Endodermal cell (in vitro differentiated cells): ENCODE measurements at regions not wholly inside any gene's neighbourhood (a gene's known extent, or its start where the extent isn't known, plus 50 kb on each side); places are given as distances from the start of the nearest gene placed in this dataset.

ENCODE experiments used
- DNase-seq: peaks from one replicate; pipeline ENCODE4 v3.0.0-alpha.2; 2017
- H3K27ac ChIP-seq: 2 replicates; pipeline ENCODE4 v1.5.1; 2013; ENCODE audit warnings: mild to moderate bottlenecking, low read depth, low read length, moderate library complexity
- H3K27me3 ChIP-seq: 2 replicates; pipeline ENCODE4 v1.6.1; 2013; ENCODE audit warnings: mild to moderate bottlenecking, low read length, moderate library complexity; ENCODE audit not compliant: insufficient read depth, control insufficient read depth, poor library complexity, severe bottlenecking
- H3K36me3 ChIP-seq: 2 replicates; pipeline ENCODE4 v1.7.0; 2013; ENCODE audit warnings: mild to moderate bottlenecking, low read length, moderate library complexity; ENCODE audit not compliant: control insufficient read depth, insufficient read depth
- H3K4me1 ChIP-seq: one replicate; pipeline ENCODE4 v1.7.0; 2013; ENCODE audit warnings: low read length; ENCODE audit not compliant: control insufficient read depth, insufficient read depth
- H3K4me3 ChIP-seq: 2 replicates; pipeline ENCODE4 v1.5.1; 2013; ENCODE audit warnings: mild to moderate bottlenecking, low read length, moderate library complexity
- H3K9ac ChIP-seq: 2 replicates; pipeline ENCODE4 v1.6.1; 2013; ENCODE audit warnings: mild to moderate bottlenecking, low read length, moderate library complexity; ENCODE audit not compliant: poor library complexity, severe bottlenecking; ENCODE audit errors: extremely low read depth
- H3K9me3 ChIP-seq: 2 replicates; pipeline ENCODE4 v1.6.1; 2013; ENCODE audit warnings: mild to moderate bottlenecking, low read length, moderate library complexity; ENCODE audit not compliant: control insufficient read depth
- H3K27ac Mint-ChIP-seq: 2 replicates; pipeline ENCODE4 v1.8.0; 2020; ENCODE audit warnings: mixed read lengths
- H3K27me3 Mint-ChIP-seq: 2 replicates; pipeline ENCODE4 v1.8.0; 2021; ENCODE audit warnings: mild to moderate bottlenecking, mixed read lengths; ENCODE audit not compliant: insufficient read depth
- H3K36me3 Mint-ChIP-seq: 2 replicates; pipeline ENCODE4 v1.8.0; 2020; ENCODE audit warnings: low read depth, mixed read lengths
- H3K4me1 Mint-ChIP-seq: 2 replicates; pipeline ENCODE4 v1.8.0; 2020; ENCODE audit warnings: mixed read lengths
- H3K4me3 Mint-ChIP-seq: 2 replicates; pipeline ENCODE4 v1.8.0; 2020; ENCODE audit warnings: mild to moderate bottlenecking, moderate library complexity, mixed read lengths
- H3K9me3 Mint-ChIP-seq: 2 replicates; pipeline ENCODE4 v1.8.0; 2020; ENCODE audit warnings: mild to moderate bottlenecking, mixed read lengths
- CTCF ChIP-seq: fragments of 200-600 bp; sonication (generic); conservative IDR thresholded peaks from 2 replicates; pipeline ENCODE4 v1.5.0; 2021; ENCODE audit warnings: antibody characterized with exemption, mild to moderate bottlenecking
- WGBS, 2 experiments: methylation state at CpG; one replicate each; pipeline versions ENCODE4 v1.1.5 to v1.1.7; 2013; ENCODE audit warnings: missing lambda C conversion rate in 2 of 2, mixed read lengths in 1 of 2; ENCODE audit not compliant: insufficient coverage in 1 of 2, insufficient read length in 1 of 2; 5-methylcytosine and 5-hydroxymethylcytosine counted together

- Histone ChIP-seq H3K4me1 (no peaks in the 10 kb centered on the region), H3K9me3 (peaks cover 4% of the 10 kb centered on the region), H3K9ac (no peak overlapping the region), H3K36me3 (no peaks in the 10 kb centered on the region), H3K27me3 (no peaks in the 10 kb centered on the region), H3K27ac (no peak overlapping the region), H3K4me3 (no peak overlapping the region)
- no peak overlapping the region for H3K4me3 Mint-ChIP-seq
- no peaks in the 10 kb centered on the region for H3K36me3 Mint-ChIP-seq
- H3K27ac Mint-ChIP-seq: no peak overlapping the region
- no peak for DNase-seq
- H3K4me1 Mint-ChIP-seq: no peaks in the 10 kb centered on the region
- no peaks in the 10 kb centered on the region for H3K9me3 Mint-ChIP-seq
- no peak for TF ChIP-seq CTCF
- WGBS, 2 experiments: 95 to 100% methylated on average over 1 to 2 of the region's 2 CpGs
- H3K27me3 Mint-ChIP-seq: no peaks in the 10 kb centered on the region
These were observed 617.2 kb downstream of the NR2F1-AS1 start for GRCh38 chr5:92963800-92964199.

DNA sequence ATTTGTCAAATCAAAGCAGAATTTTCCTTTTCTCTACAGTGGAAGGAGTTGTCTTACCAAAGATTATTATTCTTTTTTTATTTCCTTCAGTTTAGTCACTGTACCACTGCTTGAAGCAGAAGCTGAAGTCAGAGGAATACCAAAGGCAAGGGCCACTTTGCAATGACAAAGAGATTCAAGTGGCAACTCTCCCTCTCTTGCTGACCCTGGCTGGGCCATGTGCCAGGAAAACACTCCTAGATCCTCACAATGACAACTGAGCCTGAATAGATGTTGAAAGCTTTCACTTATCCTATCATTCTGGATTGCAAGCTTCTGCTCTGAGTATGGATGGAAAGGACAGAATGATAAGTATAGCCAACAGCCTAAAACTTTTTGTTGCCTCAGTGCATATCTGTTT, 618.3 kb downstream of the NR2F1-AS1 start:
- no peak for TF ChIP-seq CTCF
- no peaks in the 10 kb centered on the region for H3K9me3 Mint-ChIP-seq
- no peak for DNase-seq
- H3K27ac ChIP-seq: no peak overlapping the region
- H3K4me1 Mint-ChIP-seq: no peaks in the 10 kb centered on the region
- H3K4me3 Mint-ChIP-seq: no peak overlapping the region
- no peak overlapping the region for H3K27ac Mint-ChIP-seq
- no peaks in the 10 kb centered on the region for H3K36me3 ChIP-seq
- no peaks in the 10 kb centered on the region for H3K4me1 ChIP-seq
- no peak overlapping the region for H3K4me3 ChIP-seq
- H3K36me3 Mint-ChIP-seq: no peaks in the 10 kb centered on the region
- peaks cover 4% of the 10 kb centered on the region for H3K9me3 ChIP-seq
- no peaks in the 10 kb centered on the region for H3K27me3 ChIP-seq
- H3K9ac ChIP-seq: no peak overlapping the region
- H3K27me3 Mint-ChIP-seq: no peaks in the 10 kb centered on the region

- Histone ChIP-seq H3K27ac (no peak overlapping the region), H3K36me3 (no peaks in the 10 kb centered on the region), H3K9me3 (peaks cover 14% of the 10 kb centered on the region), H3K4me3 (no peak overlapping the region), H3K4me1 (no peaks in the 10 kb centered on the region), H3K27me3 (no peaks in the 10 kb centered on the region), H3K9ac (no peak overlapping the region)
- Mint-ChIP-seq H3K36me3 (no peaks in the 10 kb centered on the region), H3K9me3 (peaks cover 7% of the 10 kb centered on the region), H3K4me3 (no peak overlapping the region), H3K27me3 (no peaks in the 10 kb centered on the region), H3K27ac (no peak overlapping the region), H3K4me1 (no peaks in the 10 kb centered on the region)
- WGBS, 2 experiments: 88 to 100% methylated on average over 1 to 5 of the region's 5 CpGs
- TF ChIP-seq CTCF: no peak
- no peak for DNase-seq
These were observed 624.1 kb downstream of the NR2F1-AS1 start for GRCh38 chr5:92956886-92957285.
